PC-9 (cell line): ENCODE measurements at regions not wholly inside any gene's neighbourhood (a gene's known extent, or its start where the extent isn't known, plus 50 kb on each side); places are given as distances from the start of the nearest gene placed in this dataset.

Source experiments
- BruUV-seq: library from RNA; stranded (reverse); fragments of 400-500 nt; replicated peaks from 2 replicates; lab custom pipeline; 2021; lab: Mats Ljungman, UMichigan
- CTCF ChIA-PET: fragments of 300-600 bp; sonication (Branson Sonifier 250); formaldehyde crosslinking; loops from one replicate; lab custom pipeline; 2022; ENCODE audit warnings: antibody characterized with exemption; lab: Charles Lee
- POLR2A ChIA-PET: fragments of 300-600 bp; sonication (Branson Sonifier 250); formaldehyde crosslinking; loops from one replicate; lab custom pipeline; 2022; ENCODE audit warnings: antibody characterized with exemption; ENCODE audit not compliant: unreplicated experiment; lab: Charles Lee
- DNase-seq, 2 experiments: peaks; one replicate each; pipeline versions ENCODE4 v3.0.0 to v3.0.0-alpha.2; 2015 to 2022; ENCODE audit warnings: mixed read lengths in 1 of 2
- H2AFZ ChIP-seq: fragments of 200-600 bp; sonication (generic); 2 replicates; pipeline ENCODE4 v1.8.1; 2017; ENCODE audit warnings: antibody characterized with exemption
- H3F3A ChIP-seq: fragments of 200-600 bp; sonication (generic); 2 replicates; pipeline ENCODE4 v1.8.1; 2017; ENCODE audit warnings: antibody characterized with exemption, mild to moderate bottlenecking, low read depth; ENCODE audit not compliant: insufficient read depth
- H3K27ac ChIP-seq: fragments of 200-600 bp; sonication (generic); 2 replicates; pipeline ENCODE4 v1.6.1; 2016; ENCODE audit warnings: mixed run types
- H3K27me3 ChIP-seq: fragments of 200-600 bp; sonication (generic); 2 replicates; pipeline ENCODE4 v1.6.1; 2016; ENCODE audit warnings: low read depth, mixed run types; ENCODE audit not compliant: insufficient read depth
- H3K36me3 ChIP-seq: fragments of 200-600 bp; sonication (generic); 2 replicates; pipeline ENCODE4 v1.6.1; 2016; ENCODE audit warnings: low read depth, mixed run types
- H3K4me1 ChIP-seq: fragments of 200-600 bp; sonication (generic); replicated peaks from 2 replicates; pipeline ENCODE4 v1.6.1; 2016; ENCODE audit warnings: mixed run types; ENCODE audit not compliant: insufficient read depth
- H3K4me2 ChIP-seq: fragments of 200-600 bp; sonication (generic); 2 replicates; pipeline ENCODE4 v1.6.1; 2017; ENCODE audit warnings: mixed run types
- H3K4me3 ChIP-seq: fragments of 200-600 bp; sonication (generic); 2 replicates; pipeline ENCODE4 v1.6.1; 2016; ENCODE audit warnings: mixed run types
- H3K79me2 ChIP-seq: fragments of 200-600 bp; sonication (generic); 2 replicates; pipeline ENCODE4 v1.6.1; 2017; ENCODE audit warnings: low read depth, mixed run types
- H3K9me2 ChIP-seq: fragments of 200-600 bp; sonication (generic); 2 replicates; pipeline ENCODE4 v1.8.1; 2017; ENCODE audit warnings: mild to moderate bottlenecking; ENCODE audit not compliant: insufficient read depth
- H3K9me3 ChIP-seq: fragments of 200-600 bp; sonication (generic); 2 replicates; pipeline ENCODE4 v1.8.1; 2016; ENCODE audit warnings: low read depth; ENCODE audit not compliant: insufficient read depth
- H4K20me1 ChIP-seq: fragments of 200-600 bp; sonication (generic); 2 replicates; pipeline ENCODE4 v1.8.1; 2017; ENCODE audit not compliant: insufficient read depth
- CTCF ChIP-seq: fragments of 200-600 bp; sonication (generic); conservative IDR thresholded peaks from 2 replicates; pipeline ENCODE4 v1.6.1; 2017; ENCODE audit warnings: mixed run types, antibody characterized with exemption, mild to moderate bottlenecking, moderate library complexity
- EZH2 ChIP-seq: fragments of 200-600 bp; sonication (generic); IDR thresholded peaks from 2 replicates; pipeline ENCODE4 v1.8.0; 2017; ENCODE audit warnings: antibody characterized with exemption, low read depth
- intact Hi-C: fragments of 100-400 bp; cut with micrococcal nuclease; formaldehyde crosslinking; loops from one replicate; pipeline ENCODE4 v1.10.0; 2022; ENCODE audit not compliant: unreplicated experiment

DNA sequence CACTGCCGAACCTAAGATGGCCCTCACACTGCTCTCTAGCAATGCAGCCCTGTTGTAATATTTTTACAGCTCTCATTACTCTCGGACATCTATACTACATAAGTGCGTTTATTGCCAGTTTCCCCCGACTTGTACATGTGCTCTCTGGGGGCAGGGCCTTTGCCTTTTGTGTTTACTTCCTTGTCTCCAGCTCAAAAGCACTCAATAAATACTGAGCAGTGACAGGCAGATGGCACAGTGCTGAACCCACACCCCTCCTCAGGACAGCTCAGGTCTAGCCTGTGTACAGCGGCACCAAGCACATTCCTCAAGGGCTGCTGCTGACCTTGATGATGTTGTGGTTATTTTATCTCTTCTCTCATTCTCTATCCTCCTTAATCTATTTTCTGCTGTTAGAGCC, 68.0 kb upstream of the ELMO1 start:
- DNase-seq: no peak
- no peaks in the 10 kb centered on the region for H3F3A ChIP-seq
- no peaks in the 10 kb centered on the region for H3K9me3 ChIP-seq
- H3K27ac ChIP-seq: no peak overlapping the region
- ChIA-PET CTCF (no interaction called here), POLR2A (no interaction called here)
- no TSS peak for BruUV-seq
- intact Hi-C loops: no loop called here
- no peaks in the 10 kb centered on the region for H3K79me2 ChIP-seq
- peaks cover 5% of the 10 kb centered on the region for H3K27me3 ChIP-seq
- no peaks in the 10 kb centered on the region for H4K20me1 ChIP-seq
- no peak overlapping the region for H2AFZ ChIP-seq
- H3K4me3 ChIP-seq: no peak overlapping the region
- H3K4me2 ChIP-seq: no peak overlapping the region
- H3K4me1 ChIP-seq: no peaks in the 10 kb centered on the region
- TF ChIP-seq EZH2 (no peak), CTCF (no peak)
- H3K9me2 ChIP-seq: no peaks in the 10 kb centered on the region
- no peaks in the 10 kb centered on the region for H3K36me3 ChIP-seq

- intact Hi-C loops: no loop called here
- no TSS peak for BruUV-seq
- ChIA-PET CTCF (no interaction called here), POLR2A (no interaction called here)
- Histone ChIP-seq H2AFZ (no peak overlapping the region), H3K4me2 (no peak overlapping the region), H3F3A (no peaks in the 10 kb centered on the region), H3K79me2 (no peaks in the 10 kb centered on the region), H3K4me1 (no peaks in the 10 kb centered on the region), H3K9me2 (no peaks in the 10 kb centered on the region), H3K27me3 (peaks cover 5% of the 10 kb centered on the region), H3K36me3 (no peaks in the 10 kb centered on the region), H3K27ac (no peak overlapping the region), H4K20me1 (no peaks in the 10 kb centered on the region), H3K4me3 (no peak overlapping the region), H3K9me3 (no peaks in the 10 kb centered on the region)
- TF ChIP-seq CTCF: no peak
- no peak for TF ChIP-seq EZH2
- no peak for DNase-seq
Measured at GRCh38 chr7:37518266-37518665, 69.6 kb upstream of the ELMO1 start.

DNA sequence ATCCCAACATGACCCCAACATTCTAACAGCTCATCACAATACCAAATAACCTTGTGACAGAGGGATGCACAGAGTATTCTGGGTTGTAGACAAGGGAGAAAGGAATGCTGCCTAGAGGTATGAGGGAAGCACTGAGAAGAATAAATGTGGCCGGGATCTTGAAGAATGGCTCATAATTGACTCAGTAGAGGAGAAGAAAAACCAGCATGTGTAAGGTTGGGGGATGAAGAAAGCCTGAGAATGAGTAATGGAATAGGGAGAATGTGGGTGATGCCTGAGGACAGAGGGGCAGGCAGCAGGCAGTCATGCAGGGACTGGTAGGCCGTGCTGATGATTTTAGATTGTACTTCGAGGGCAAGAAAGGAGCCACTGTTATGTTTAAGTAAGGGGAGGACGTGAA, 75.4 kb upstream of the ELMO1 start:
- Histone ChIP-seq H2AFZ (no peak overlapping the region), H3K4me3 (no peak overlapping the region), H4K20me1 (no peaks in the 10 kb centered on the region), H3K4me1 (no peaks in the 10 kb centered on the region), H3K9me3 (no peaks in the 10 kb centered on the region), H3K4me2 (no peak overlapping the region), H3K27me3 (no peaks in the 10 kb centered on the region), H3K36me3 (no peaks in the 10 kb centered on the region), H3K9me2 (no peaks in the 10 kb centered on the region), H3F3A (no peaks in the 10 kb centered on the region), H3K27ac (no peak overlapping the region), H3K79me2 (no peaks in the 10 kb centered on the region)
- ChIA-PET POLR2A (no interaction called here), CTCF (no interaction called here)
- DNase-seq: no peak
- BruUV-seq: no TSS peak
- intact Hi-C loops: no loop called here
- TF ChIP-seq CTCF (no peak), EZH2 (no peak)
